GM12878 (cell line): ENCODE measurements at regions not wholly inside any gene's neighbourhood (a gene's known extent, or its start where the extent isn't known, plus 50 kb on each side); places are given as distances from the start of the nearest gene placed in this dataset.

Experiments used
- CHD2 ChIP-seq: IDR thresholded peaks from 2 replicates; pipeline ENCODE4 v1.6.1; 2011; ENCODE audit warnings: low read depth, low read length, improper control_type of control experiment, borderline replicate concordance
- STAT3 ChIP-seq: IDR thresholded peaks from 2 replicates; pipeline ENCODE4 v1.6.1; 2011; ENCODE audit warnings: low read depth, low read length, improper control_type of control experiment
- TF ChIP-seq, protein P1 (sequence below), 3 experiments: IDR thresholded peaks in 2 of 3; conservative IDR thresholded peaks in 1 of 3; 2 replicates each; pipeline ENCODE4 v1.5.1; 2011; ENCODE audit warnings: low read depth in 3 of 3, low read length in 3 of 3, mild to moderate bottlenecking in 3 of 3, control low read depth in 2 of 3, moderate library complexity in 2 of 3, inconsistent platforms in 1 of 3, mixed read lengths in 1 of 3; ENCODE audit not compliant: control insufficient read depth in 2 of 3, insufficient read depth in 1 of 3; ENCODE audit errors: extremely low read depth in 1 of 3
- TF ChIP-seq, protein P2 (sequence below): fragments of 450-650 bp; formaldehyde crosslinking; IDR thresholded peaks from 2 replicates; pipeline ENCODE4 v1.4.0; 2020; ENCODE audit warnings: mild to moderate bottlenecking, moderate library complexity

DNA sequence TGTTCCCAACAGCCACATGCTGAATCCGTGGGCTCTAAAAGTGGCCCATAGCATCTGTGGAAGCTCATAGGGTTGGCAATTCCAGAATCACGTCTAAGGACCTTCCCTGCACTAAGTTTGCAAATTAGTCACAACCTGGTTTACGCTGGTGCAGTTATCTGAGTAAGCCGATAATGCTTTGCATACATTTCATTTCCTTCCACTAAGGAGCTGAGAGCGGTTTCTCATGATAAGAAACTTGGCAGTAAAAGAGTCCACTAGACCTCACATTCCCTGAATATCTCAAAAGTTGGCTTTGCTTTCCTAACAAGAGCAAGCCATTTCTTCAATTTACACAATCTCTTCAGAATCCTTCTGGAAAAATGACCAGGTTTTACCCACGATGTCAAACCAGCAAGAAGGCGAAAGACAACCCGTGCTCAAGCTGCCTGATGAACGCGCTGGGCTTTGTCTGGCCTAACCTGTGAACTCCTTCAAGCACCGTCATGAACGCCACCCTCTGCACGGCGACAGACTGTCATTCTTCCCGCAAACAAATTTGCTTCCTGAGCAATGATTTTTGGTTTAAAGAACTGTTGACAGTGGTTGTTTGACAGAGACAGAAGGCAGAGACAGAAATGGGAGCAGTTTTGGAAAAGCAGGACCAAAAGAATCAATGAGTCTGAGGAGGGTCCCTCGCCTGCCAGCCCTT is 73.0 kb upstream of the COPS8 start:
- TF ChIP-seq, protein P1, sequence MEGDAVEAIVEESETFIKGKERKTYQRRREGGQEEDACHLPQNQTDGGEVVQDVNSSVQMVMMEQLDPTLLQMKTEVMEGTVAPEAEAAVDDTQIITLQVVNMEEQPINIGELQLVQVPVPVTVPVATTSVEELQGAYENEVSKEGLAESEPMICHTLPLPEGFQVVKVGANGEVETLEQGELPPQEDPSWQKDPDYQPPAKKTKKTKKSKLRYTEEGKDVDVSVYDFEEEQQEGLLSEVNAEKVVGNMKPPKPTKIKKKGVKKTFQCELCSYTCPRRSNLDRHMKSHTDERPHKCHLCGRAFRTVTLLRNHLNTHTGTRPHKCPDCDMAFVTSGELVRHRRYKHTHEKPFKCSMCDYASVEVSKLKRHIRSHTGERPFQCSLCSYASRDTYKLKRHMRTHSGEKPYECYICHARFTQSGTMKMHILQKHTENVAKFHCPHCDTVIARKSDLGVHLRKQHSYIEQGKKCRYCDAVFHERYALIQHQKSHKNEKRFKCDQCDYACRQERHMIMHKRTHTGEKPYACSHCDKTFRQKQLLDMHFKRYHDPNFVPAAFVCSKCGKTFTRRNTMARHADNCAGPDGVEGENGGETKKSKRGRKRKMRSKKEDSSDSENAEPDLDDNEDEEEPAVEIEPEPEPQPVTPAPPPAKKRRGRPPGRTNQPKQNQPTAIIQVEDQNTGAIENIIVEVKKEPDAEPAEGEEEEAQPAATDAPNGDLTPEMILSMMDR (IDR thresholded peaks at IDR 0.05 in 2 of 3, conservative IDR thresholded peaks at IDR 0.05 in 1 of 3; ENCODE audit: control insufficient read depth in 2 of 3, extremely low read depth in 1 of 3, insufficient read depth in 1 of 3, low read depth in 3 of 3, low read length in 3 of 3): no peak
- no peak for TF ChIP-seq CHD2
- TF ChIP-seq, protein P2, sequence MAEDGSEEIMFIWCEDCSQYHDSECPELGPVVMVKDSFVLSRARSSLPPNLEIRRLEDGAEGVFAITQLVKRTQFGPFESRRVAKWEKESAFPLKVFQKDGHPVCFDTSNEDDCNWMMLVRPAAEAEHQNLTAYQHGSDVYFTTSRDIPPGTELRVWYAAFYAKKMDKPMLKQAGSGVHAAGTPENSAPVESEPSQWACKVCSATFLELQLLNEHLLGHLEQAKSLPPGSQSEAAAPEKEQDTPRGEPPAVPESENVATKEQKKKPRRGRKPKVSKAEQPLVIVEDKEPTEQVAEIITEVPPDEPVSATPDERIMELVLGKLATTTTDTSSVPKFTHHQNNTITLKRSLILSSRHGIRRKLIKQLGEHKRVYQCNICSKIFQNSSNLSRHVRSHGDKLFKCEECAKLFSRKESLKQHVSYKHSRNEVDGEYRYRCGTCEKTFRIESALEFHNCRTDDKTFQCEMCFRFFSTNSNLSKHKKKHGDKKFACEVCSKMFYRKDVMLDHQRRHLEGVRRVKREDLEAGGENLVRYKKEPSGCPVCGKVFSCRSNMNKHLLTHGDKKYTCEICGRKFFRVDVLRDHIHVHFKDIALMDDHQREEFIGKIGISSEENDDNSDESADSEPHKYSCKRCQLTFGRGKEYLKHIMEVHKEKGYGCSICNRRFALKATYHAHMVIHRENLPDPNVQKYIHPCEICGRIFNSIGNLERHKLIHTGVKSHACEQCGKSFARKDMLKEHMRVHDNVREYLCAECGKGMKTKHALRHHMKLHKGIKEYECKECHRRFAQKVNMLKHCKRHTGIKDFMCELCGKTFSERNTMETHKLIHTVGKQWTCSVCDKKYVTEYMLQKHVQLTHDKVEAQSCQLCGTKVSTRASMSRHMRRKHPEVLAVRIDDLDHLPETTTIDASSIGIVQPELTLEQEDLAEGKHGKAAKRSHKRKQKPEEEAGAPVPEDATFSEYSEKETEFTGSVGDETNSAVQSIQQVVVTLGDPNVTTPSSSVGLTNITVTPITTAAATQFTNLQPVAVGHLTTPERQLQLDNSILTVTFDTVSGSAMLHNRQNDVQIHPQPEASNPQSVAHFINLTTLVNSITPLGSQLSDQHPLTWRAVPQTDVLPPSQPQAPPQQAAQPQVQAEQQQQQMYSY (CRISPR knock-in tag): no peak
- TF ChIP-seq STAT3: no peak
